Liver (tissue), 8 donors: ENCODE measurements at regions not wholly inside any gene's neighbourhood (a gene's known extent, or its start where the extent isn't known, plus 50 kb on each side); places are given as distances from the start of the nearest gene placed in this dataset.
"Not testable (repeated sequence)": the region's sequence is repeated elsewhere in the genome, so short reads cannot be mapped to it uniquely, and the experiment has no call there.

ENCODE experiments used
- DNase-seq: peaks from one replicate; pipeline ENCODE4 v3.0.0-alpha.2; 2017; ENCODE audit warnings: low spot score
- H3K27ac ChIP-seq, 2 donors: one replicate each; pipeline ENCODE4 v1.7.0; 2013; ENCODE audit warnings: inconsistent platforms in 2 of 2, low read length in 2 of 2, control low read depth in 1 of 2, low read depth in 1 of 2, mild to moderate bottlenecking in 1 of 2
- H3K27me3 ChIP-seq, 4 donors: one replicate each; pipeline versions ENCODE4 v1.6.1 to v1.7.0; 2013; ENCODE audit warnings: low read length in 3 of 4, inconsistent platforms in 1 of 4, mild to moderate bottlenecking in 1 of 4, moderate library complexity in 1 of 4; ENCODE audit not compliant: control insufficient read depth in 4 of 4, insufficient read depth in 4 of 4
- H3K36me3 ChIP-seq, 4 donors: one replicate each; pipeline versions ENCODE4 v1.6.1 to v1.7.0; 2013; ENCODE audit warnings: low read length in 3 of 4, mild to moderate bottlenecking in 3 of 4, low read depth in 1 of 4, moderate library complexity in 1 of 4; ENCODE audit not compliant: control insufficient read depth in 4 of 4, insufficient read depth in 3 of 4
- H3K4me1 ChIP-seq, 4 donors: one replicate each; pipeline versions ENCODE4 v1.6.1 to v1.7.0; 2013; ENCODE audit warnings: low read length in 3 of 4, mild to moderate bottlenecking in 3 of 4, moderate library complexity in 1 of 4; ENCODE audit not compliant: control insufficient read depth in 4 of 4, insufficient read depth in 4 of 4
- H3K4me3 ChIP-seq, 3 donors: one replicate each; pipeline versions ENCODE4 v1.6.1 to v1.7.0; 2013; ENCODE audit warnings: low read length in 3 of 3, control low read depth in 1 of 3, low read depth in 1 of 3, mild to moderate bottlenecking in 1 of 3
- H3K9ac ChIP-seq, 2 donors: one replicate each; pipeline ENCODE4 v1.7.0; 2013; ENCODE audit warnings: low read length in 2 of 2, mild to moderate bottlenecking in 2 of 2, moderate library complexity in 2 of 2, control low read depth in 1 of 2, low read depth in 1 of 2
- H3K9me3 ChIP-seq, 4 donors: one replicate each; pipeline versions ENCODE4 v1.6.1 to v1.7.0; 2013; ENCODE audit warnings: low read length in 3 of 4; ENCODE audit not compliant: control insufficient read depth in 4 of 4
- CTCF ChIP-seq: fragments of 150-350 bp; IDR thresholded peaks from 2 replicates; pipeline ENCODE4 v1.5.1; 2017; ENCODE audit warnings: improper control_type of control experiment, low read depth, low read length; ENCODE audit not compliant: missing input control
- EGR1 ChIP-seq, 2 donors: IDR thresholded peaks; 2 replicates each; pipeline ENCODE4 v1.6.1; 2016 to 2018; ENCODE audit warnings: antibody characterized with exemption in 2 of 2, low read depth in 2 of 2
- FOXA1 ChIP-seq: IDR thresholded peaks from 2 replicates; pipeline ENCODE4 v1.6.1; 2016; ENCODE audit warnings: antibody characterized with exemption
- FOXA2 ChIP-seq: IDR thresholded peaks from 2 replicates; pipeline ENCODE4 v1.6.1; 2016; ENCODE audit warnings: antibody characterized with exemption
- GABPA ChIP-seq, 2 donors: IDR thresholded peaks in 1 of 2; conservative IDR thresholded peaks in 1 of 2; 2 replicates each; pipeline ENCODE4 v1.6.1; 2016; ENCODE audit warnings: antibody characterized with exemption in 2 of 2, mild to moderate bottlenecking in 1 of 2, moderate library complexity in 1 of 2
- HNF4A ChIP-seq, 2 donors: conservative IDR thresholded peaks; 2 replicates each; pipeline ENCODE4 v1.6.1; 2016; ENCODE audit warnings: antibody characterized with exemption in 2 of 2, mild to moderate bottlenecking in 2 of 2
- HNF4G ChIP-seq: IDR thresholded peaks from 2 replicates; pipeline ENCODE4 v1.6.1; 2016; ENCODE audit warnings: antibody characterized with exemption
- JUND ChIP-seq, 2 donors: IDR thresholded peaks; 2 replicates each; pipeline ENCODE4 v1.6.1; 2016; ENCODE audit warnings: antibody characterized with exemption in 2 of 2
- MAX ChIP-seq: IDR thresholded peaks from 2 replicates; pipeline ENCODE4 v1.6.1; 2016; ENCODE audit warnings: antibody characterized with exemption
- NR2F2 ChIP-seq: IDR thresholded peaks from 2 replicates; pipeline ENCODE4 v1.6.1; 2016; ENCODE audit warnings: antibody characterized with exemption
- RAD21 ChIP-seq, 2 donors: IDR thresholded peaks; 2 replicates each; pipeline ENCODE4 v1.6.1; 2016; ENCODE audit warnings: antibody characterized with exemption in 2 of 2, mild to moderate bottlenecking in 2 of 2
- REST ChIP-seq: IDR thresholded peaks from 2 replicates; pipeline ENCODE4 v1.6.1; 2016; ENCODE audit warnings: antibody characterized with exemption, mild to moderate bottlenecking
- RXRA ChIP-seq, 2 donors: IDR thresholded peaks; 2 replicates each; pipeline ENCODE4 v1.6.1; 2017 to 2018; ENCODE audit warnings: antibody characterized with exemption in 2 of 2, mild to moderate bottlenecking in 1 of 2
- SP1 ChIP-seq: IDR thresholded peaks from 2 replicates; pipeline ENCODE4 v1.6.1; 2018; ENCODE audit warnings: antibody characterized with exemption, mild to moderate bottlenecking
- TAF1 ChIP-seq: conservative IDR thresholded peaks from 2 replicates; pipeline ENCODE4 v1.6.1; 2016; ENCODE audit warnings: antibody characterized with exemption, mild to moderate bottlenecking
- YY1 ChIP-seq: IDR thresholded peaks from 2 replicates; pipeline ENCODE4 v1.6.1; 2016; ENCODE audit warnings: antibody characterized with exemption, mild to moderate bottlenecking
- WGBS: extraction: QIAGEN DNeasy Blood & Tissue Kit; methylation state at CpG from one replicate; pipeline ENCODE4 v1.1.7; 2013; 5-methylcytosine and 5-hydroxymethylcytosine counted together
- TF ChIP-seq, protein P1 (sequence below): IDR thresholded peaks from 2 replicates; pipeline ENCODE4 v1.6.1; 2016; ENCODE audit warnings: antibody characterized with exemption
- TF ChIP-seq, protein P2 (sequence below): IDR thresholded peaks from 2 replicates; pipeline ENCODE4 v1.6.1; 2016; ENCODE audit warnings: antibody characterized with exemption
- donor health status: healthy.
- donor health status: healthy.
- donor health status: healthy.
- donor health status: healthy.
- donor health status: healthy.

DNA sequence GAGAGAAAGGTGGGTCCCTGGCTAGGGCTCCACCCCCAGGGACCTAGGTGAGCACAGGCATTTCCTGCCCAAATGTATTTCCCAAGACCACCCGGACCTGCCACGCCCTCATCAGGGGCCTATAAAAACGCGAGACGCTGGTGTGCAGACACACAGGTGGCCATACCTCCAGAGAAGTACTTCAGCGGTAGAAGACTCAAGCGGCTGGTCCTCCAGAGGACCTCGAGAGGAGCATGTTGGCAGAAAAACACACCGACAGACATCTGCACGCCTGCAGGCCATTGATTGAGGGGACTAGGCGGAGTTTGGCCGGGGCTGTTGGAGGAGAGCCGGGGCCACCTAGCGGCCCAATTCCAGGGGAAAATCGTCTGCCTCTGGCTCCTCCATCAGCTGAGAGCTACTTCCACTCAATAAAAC lies 695.8 kb upstream of the MMS22L start:
- Histone ChIP-seq H3K9ac (no peak overlapping the region), H3K4me3 (no peak overlapping the region), H3K27ac (no peak overlapping the region), H3K4me1 (no peaks in the 10 kb centered on the region), H3K9me3 (peaks cover 0 to 3% (median 0%) of the 10 kb centered on the region in 4 donors), H3K27me3 (peaks cover 0 to 2% (median 0%) of the 10 kb centered on the region in 4 donors), H3K36me3 (no peaks in the 10 kb centered on the region)
- WGBS = 74% methylated on average over 15 of the region's 15 CpGs
- no peak for TF ChIP-seq JUND (IDR thresholded peaks at IDR 0.05)
- no peak for TF ChIP-seq EGR1 (IDR thresholded peaks at IDR 0.05; ENCODE audit: low read depth in 2 of 2)
- no peak for TF ChIP-seq YY1
- TF ChIP-seq SP1 = no peak
- TF ChIP-seq, protein P1, sequence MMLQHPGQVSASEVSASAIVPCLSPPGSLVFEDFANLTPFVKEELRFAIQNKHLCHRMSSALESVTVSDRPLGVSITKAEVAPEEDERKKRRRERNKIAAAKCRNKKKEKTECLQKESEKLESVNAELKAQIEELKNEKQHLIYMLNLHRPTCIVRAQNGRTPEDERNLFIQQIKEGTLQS = no peak
- TF ChIP-seq GABPA (IDR thresholded peaks at IDR 0.05 in 1 of 2, conservative IDR thresholded peaks at IDR 0.05 in 1 of 2) = no peak
- no peak for TF ChIP-seq FOXA1
- no peak for TF ChIP-seq NR2F2
- no peak for TF ChIP-seq RAD21 (IDR thresholded peaks at IDR 0.05)
- no peak for TF ChIP-seq REST
- TF ChIP-seq RXRA (IDR thresholded peaks at IDR 0.05) = no peak
- TF ChIP-seq TAF1 = no peak
- no peak for TF ChIP-seq HNF4G
- TF ChIP-seq HNF4A (conservative IDR thresholded peaks at IDR 0.05) = no peak
- TF ChIP-seq, protein P2, sequence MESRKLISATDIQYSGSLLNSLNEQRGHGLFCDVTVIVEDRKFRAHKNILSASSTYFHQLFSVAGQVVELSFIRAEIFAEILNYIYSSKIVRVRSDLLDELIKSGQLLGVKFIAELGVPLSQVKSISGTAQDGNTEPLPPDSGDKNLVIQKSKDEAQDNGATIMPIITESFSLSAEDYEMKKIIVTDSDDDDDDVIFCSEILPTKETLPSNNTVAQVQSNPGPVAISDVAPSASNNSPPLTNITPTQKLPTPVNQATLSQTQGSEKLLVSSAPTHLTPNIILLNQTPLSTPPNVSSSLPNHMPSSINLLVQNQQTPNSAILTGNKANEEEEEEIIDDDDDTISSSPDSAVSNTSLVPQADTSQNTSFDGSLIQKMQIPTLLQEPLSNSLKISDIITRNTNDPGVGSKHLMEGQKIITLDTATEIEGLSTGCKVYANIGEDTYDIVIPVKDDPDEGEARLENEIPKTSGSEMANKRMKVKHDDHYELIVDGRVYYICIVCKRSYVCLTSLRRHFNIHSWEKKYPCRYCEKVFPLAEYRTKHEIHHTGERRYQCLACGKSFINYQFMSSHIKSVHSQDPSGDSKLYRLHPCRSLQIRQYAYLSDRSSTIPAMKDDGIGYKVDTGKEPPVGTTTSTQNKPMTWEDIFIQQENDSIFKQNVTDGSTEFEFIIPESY = no peak
- no peak for TF ChIP-seq CTCF
- TF ChIP-seq MAX = no peak
- TF ChIP-seq FOXA2 = no peak
- no peak for DNase-seq

DNA sequence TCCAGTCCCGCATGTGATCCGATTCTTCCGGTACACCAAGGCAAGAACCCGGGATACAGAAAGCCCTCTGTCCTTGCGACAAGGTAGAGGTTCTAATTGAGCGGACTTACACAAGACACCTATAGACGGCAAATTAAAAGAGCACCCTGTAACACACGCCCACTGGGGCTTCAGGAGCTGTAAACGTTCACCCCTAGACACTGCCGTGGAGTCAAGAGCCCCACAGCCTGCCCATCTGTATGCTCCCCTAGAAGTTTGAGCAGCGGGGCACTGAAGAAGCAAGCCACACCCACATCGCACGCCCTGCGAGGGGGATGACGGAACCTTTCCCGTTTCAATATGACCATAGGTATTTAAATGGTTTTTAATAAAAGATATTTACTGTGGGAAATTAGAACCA lies 696.3 kb upstream of the MMS22L start:
- not testable (repeated sequence) for H3K36me3 ChIP-seq, H3K9me3 ChIP-seq, H3K4me3 ChIP-seq, H3K27ac ChIP-seq, H3K9ac ChIP-seq, H3K27me3 ChIP-seq, DNase-seq, H3K4me1 ChIP-seq
- 87% methylated on average over 16 of the region's 16 CpGs for WGBS
